H1 (cell line): ENCODE measurements at regions not wholly inside any gene's neighbourhood (a gene's known extent, or its start where the extent isn't known, plus 50 kb on each side); places are given as distances from the start of the nearest gene placed in this dataset.

Experiments used
- FOSL1 ChIP-seq: IDR thresholded peaks from 2 replicates; pipeline ENCODE4 v1.6.1; 2011; ENCODE audit warnings: mild to moderate bottlenecking, low read depth, low read length, moderate library complexity; ENCODE audit not compliant: insufficient read depth
- MAFK ChIP-seq: IDR thresholded peaks from 2 replicates; pipeline ENCODE4 v1.6.1; 2012; ENCODE audit warnings: low read depth, mild to moderate bottlenecking, improper control_type of control experiment, low read length
- SP1 ChIP-seq: IDR thresholded peaks from 2 replicates; pipeline ENCODE4 v1.6.1; 2011; ENCODE audit warnings: low read depth, low read length

GRCh38 chr17:33789658-33790057 lies 465.4 kb upstream of the CCL2 start (continued):
- TF ChIP-seq FOSL1 (no peak), SP1 (no peak), MAFK (no peak)
